ENCODE measurements at regions not wholly inside any gene's neighbourhood (a gene's known extent, or its start where the extent isn't known, plus 50 kb on each side); places are given as distances from the start of the nearest gene placed in this dataset.
"Not testable (repeated sequence)": the region's sequence is repeated elsewhere in the genome, so short reads cannot be mapped to it uniquely, and the experiment has no call there.

DNA sequence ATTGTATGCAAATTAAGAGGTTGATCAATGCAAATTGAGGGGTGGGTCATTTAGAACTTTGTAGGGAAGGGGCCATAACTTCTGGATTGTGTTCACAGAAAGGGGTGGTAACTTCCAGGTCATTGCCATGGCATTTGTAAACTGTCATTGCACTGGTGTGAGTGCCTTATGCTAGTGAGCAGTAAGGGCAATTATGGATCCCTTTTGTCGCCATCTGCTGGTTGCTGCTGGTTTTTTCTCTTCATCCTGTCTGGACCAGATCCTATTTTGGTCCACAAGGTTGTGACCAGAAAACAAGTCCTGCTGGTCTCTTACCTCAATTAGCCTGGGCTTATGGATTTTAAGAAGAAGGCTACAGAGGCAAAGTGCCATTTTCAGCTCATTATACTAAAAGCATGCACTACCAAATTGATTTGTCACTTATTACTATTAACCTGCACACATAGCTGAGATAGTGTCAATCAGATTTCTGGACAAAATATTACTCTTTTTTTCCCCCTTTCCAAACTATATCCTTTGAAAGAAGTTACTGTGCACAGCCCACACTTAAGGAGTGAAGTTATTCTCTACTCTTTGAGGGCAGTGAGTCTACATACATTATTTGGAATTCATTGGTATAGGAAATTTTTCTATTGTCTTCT is 196.2 kb downstream of the ZC3H11B start:
- Histone ChIP-seq H3K36me3 (ENCODE audit: control insufficient read depth in 2 of 2, insufficient read depth in 2 of 2, low read length in 1 of 2) (no peaks in the 10 kb centered on the region), H3K9me3 (ENCODE audit: control insufficient read depth in 2 of 2, insufficient read depth in 1 of 2, low read depth in 1 of 2, low read length in 1 of 2) (no peaks in the 10 kb centered on the region), H3K27ac (ENCODE audit: low read depth in 2 of 2, low read length in 1 of 2) (no peak overlapping the region), H3K4me1 (ENCODE audit: control insufficient read depth in 2 of 2, insufficient read depth in 2 of 2, low read length in 1 of 2) (no peaks in the 10 kb centered on the region), H3K4me3 (ENCODE audit: low read depth in 1 of 2, low read length in 2 of 2) (no peak overlapping the region), H3K27me3 (ENCODE audit: control insufficient read depth in 1 of 2, insufficient read depth in 2 of 2, low read length in 2 of 2) (no peaks in the 10 kb centered on the region)
- 29 to 38% methylated on average over 1 of the region's 1 CpG for WGBS, 2 donors

DNA sequence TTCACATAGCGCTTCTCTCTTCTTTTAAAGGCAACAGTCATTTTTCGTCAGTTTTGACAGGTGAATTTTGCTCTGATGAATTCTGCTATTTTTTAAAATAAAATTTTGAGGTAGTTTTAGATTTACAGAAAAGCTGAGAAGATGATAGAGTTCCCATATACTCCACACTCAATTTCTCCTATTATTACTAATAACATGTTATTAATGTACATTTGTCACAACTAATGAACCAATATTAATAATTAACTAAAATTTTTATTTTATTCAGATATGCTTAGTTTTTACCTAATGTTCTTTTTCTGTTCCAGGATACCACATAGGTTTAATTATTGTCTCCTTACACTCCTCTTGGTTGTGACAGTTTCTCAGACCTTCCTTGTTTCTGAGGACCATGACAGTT is 197.0 kb downstream of the ZC3H11B start:
- Histone ChIP-seq H3K36me3 (ENCODE audit: control insufficient read depth in 2 of 2, insufficient read depth in 2 of 2, low read length in 1 of 2) (no peaks in the 10 kb centered on the region), H3K9me3 (ENCODE audit: control insufficient read depth in 2 of 2, insufficient read depth in 1 of 2, low read depth in 1 of 2, low read length in 1 of 2) (no peaks in the 10 kb centered on the region), H3K27me3 (ENCODE audit: control insufficient read depth in 1 of 2, insufficient read depth in 2 of 2, low read length in 2 of 2) (no peaks in the 10 kb centered on the region), H3K27ac (ENCODE audit: low read depth in 2 of 2, low read length in 1 of 2) (no peak overlapping the region), H3K4me3 (ENCODE audit: low read depth in 1 of 2, low read length in 2 of 2) (no peak overlapping the region), H3K4me1 (ENCODE audit: control insufficient read depth in 2 of 2, insufficient read depth in 2 of 2, low read length in 1 of 2) (no peaks in the 10 kb centered on the region)
- 92 to 95% methylated on average over 2 of the region's 2 CpGs for WGBS, 2 donors

DNA sequence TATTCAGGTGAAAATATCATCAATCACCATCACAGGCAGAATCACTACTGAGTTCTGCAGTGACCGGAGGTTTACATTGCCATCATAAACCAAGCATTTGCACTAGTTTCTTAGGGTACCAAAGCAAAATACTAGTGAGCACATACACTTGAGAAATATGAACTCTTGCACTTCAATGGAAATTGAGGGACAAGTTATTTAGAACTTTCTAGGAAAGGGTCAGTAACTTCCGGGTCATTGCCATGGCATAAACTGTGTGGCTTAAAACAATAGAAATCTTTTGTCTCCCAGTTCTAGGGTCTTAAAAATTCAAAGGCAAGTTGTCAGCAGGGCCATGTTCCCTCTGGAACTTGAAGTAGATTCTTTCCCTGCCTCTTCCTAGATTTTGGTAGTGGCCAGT is 197.5 kb downstream of the ZC3H11B start:
- WGBS, 2 donors, result 92 to 93% methylated on average over 2 of the region's 2 CpGs
- Histone ChIP-seq H3K4me1 (ENCODE audit: control insufficient read depth in 2 of 2, insufficient read depth in 2 of 2, low read length in 1 of 2) (no peaks in the 10 kb centered on the region), H3K9me3 (ENCODE audit: control insufficient read depth in 2 of 2, insufficient read depth in 1 of 2, low read depth in 1 of 2, low read length in 1 of 2) (no peaks in the 10 kb centered on the region), H3K4me3 (ENCODE audit: low read depth in 1 of 2, low read length in 2 of 2) (no peak overlapping the region), H3K27me3 (ENCODE audit: control insufficient read depth in 1 of 2, insufficient read depth in 2 of 2, low read length in 2 of 2) (no peaks in the 10 kb centered on the region), H3K36me3 (ENCODE audit: control insufficient read depth in 2 of 2, insufficient read depth in 2 of 2, low read length in 1 of 2) (no peaks in the 10 kb centered on the region), H3K27ac (ENCODE audit: low read depth in 2 of 2, low read length in 1 of 2) (no peak overlapping the region)

DNA sequence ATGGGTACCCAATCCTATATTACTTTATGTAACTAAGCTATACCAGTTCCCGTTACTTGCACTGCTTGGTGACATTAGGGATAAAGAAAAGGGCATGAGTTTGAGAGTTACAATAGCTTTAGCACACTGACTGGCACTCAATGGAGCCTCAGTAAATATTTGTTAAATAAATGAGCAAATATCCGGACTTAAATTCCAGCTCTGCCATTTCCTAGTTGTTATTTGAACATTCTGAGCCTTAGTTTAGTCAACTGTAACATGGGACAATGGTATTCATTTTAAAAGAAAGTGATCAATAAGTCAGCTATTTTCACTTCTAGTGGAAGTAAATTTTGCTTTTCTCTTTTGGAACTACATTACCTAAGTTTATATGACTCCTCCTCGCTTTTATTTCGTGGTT is 198.7 kb downstream of the ZC3H11B start:
- WGBS, 2 donors, result 76 to 82% methylated on average over 4 of the region's 4 CpGs
- Histone ChIP-seq H3K4me1 (ENCODE audit: control insufficient read depth in 2 of 2, insufficient read depth in 2 of 2, low read length in 1 of 2) (no peaks in the 10 kb centered on the region), H3K9me3 (ENCODE audit: control insufficient read depth in 2 of 2, insufficient read depth in 1 of 2, low read depth in 1 of 2, low read length in 1 of 2) (no peaks in the 10 kb centered on the region), H3K4me3 (ENCODE audit: low read depth in 1 of 2, low read length in 2 of 2) (no peak overlapping the region), H3K27me3 (ENCODE audit: control insufficient read depth in 1 of 2, insufficient read depth in 2 of 2, low read length in 2 of 2) (no peaks in the 10 kb centered on the region), H3K36me3 (ENCODE audit: control insufficient read depth in 2 of 2, insufficient read depth in 2 of 2, low read length in 1 of 2) (no peaks in the 10 kb centered on the region), H3K27ac (ENCODE audit: low read depth in 2 of 2, low read length in 1 of 2) (no peak overlapping the region)

DNA sequence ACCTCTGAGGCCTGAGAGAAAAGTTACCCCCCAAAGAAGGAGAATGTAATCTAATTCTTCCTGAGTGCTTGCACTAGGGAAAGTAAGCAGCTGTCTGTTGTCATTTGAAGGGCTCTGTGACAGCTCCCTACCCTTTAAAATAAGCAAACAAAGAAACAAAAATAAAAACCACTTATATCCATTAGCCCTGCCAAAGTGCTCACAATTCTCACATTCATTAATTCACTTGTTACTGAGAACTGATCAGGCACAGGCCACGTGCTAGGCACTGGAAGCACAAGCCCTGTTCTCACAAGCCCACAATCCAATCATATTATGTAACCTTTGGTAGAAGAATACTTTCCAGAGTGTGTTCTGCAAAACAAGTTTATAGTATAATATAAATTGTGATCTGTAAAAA is 199.4 kb downstream of the ZC3H11B start:
- Histone ChIP-seq H3K4me1 (ENCODE audit: control insufficient read depth in 2 of 2, insufficient read depth in 2 of 2, low read length in 1 of 2) (no peaks in the 10 kb centered on the region), H3K4me3 (ENCODE audit: low read depth in 1 of 2, low read length in 2 of 2) (no peak overlapping the region), H3K9me3 (ENCODE audit: control insufficient read depth in 2 of 2, insufficient read depth in 1 of 2, low read depth in 1 of 2, low read length in 1 of 2) (no peaks in the 10 kb centered on the region), H3K27ac (ENCODE audit: low read depth in 2 of 2, low read length in 1 of 2) (no peak overlapping the region), H3K36me3 (ENCODE audit: control insufficient read depth in 2 of 2, insufficient read depth in 2 of 2, low read length in 1 of 2) (no peaks in the 10 kb centered on the region), H3K27me3 (ENCODE audit: control insufficient read depth in 1 of 2, insufficient read depth in 2 of 2, low read length in 2 of 2) (no peaks in the 10 kb centered on the region)
- 32 to 37% methylated on average over 1 of the region's 1 CpG for WGBS, 2 donors

DNA sequence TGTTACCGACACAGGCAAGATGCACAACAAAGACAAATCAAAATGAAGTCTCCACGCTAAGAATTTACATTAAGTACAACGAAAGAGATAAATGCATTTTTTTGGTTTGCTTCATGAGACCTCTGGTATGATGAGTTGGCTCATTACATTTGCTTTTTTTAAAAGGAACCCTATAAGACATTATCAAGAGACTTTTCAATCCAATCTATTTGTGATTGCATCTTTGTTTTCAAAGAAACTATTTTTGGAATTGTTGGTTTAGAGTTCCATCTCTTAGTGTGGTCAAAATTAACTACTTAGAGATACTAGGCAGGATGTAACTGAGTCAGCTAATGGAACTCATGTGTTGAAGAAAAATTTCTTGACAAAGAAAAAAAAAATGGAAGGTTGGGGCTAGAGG is 200.1 kb downstream of the ZC3H11B start:
- Histone ChIP-seq H3K36me3 (ENCODE audit: control insufficient read depth in 2 of 2, insufficient read depth in 2 of 2, low read length in 1 of 2) (no peaks in the 10 kb centered on the region), H3K27me3 (ENCODE audit: control insufficient read depth in 1 of 2, insufficient read depth in 2 of 2, low read length in 2 of 2) (no peaks in the 10 kb centered on the region), H3K4me3 (ENCODE audit: low read depth in 1 of 2, low read length in 2 of 2) (no peak overlapping the region), H3K4me1 (ENCODE audit: control insufficient read depth in 2 of 2, insufficient read depth in 2 of 2, low read length in 1 of 2) (no peaks in the 10 kb centered on the region), H3K9me3 (ENCODE audit: control insufficient read depth in 2 of 2, insufficient read depth in 1 of 2, low read depth in 1 of 2, low read length in 1 of 2) (no peaks in the 10 kb centered on the region), H3K27ac (ENCODE audit: low read depth in 2 of 2, low read length in 1 of 2) (no peak overlapping the region)
- WGBS, 2 donors, result 83 to 86% methylated on average over 3 of the region's 3 CpGs

DNA sequence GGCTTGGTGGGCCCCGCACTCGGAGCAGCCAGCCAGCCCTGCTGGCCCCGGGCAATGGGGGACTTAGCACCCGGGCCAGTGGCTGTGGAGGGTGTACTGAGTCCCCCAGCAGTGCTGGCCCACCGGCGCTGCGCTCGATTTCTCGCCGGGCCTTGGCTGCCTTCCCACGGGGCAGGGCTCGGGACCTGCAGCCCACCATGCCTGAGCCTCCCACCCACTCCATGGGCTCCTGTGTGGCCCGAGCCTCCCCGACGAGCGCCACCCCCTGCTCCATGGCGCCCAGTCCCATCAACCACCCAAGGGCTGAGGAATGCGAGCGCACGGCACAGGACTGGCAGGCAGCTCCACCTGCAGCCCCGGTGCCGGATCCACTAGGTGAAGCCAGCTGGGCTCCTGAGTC is 202.2 kb downstream of the ZC3H11B start:
- H3K4me3 ChIP-seq (ENCODE audit: low read depth in 1 of 2, low read length in 2 of 2); H3K9me3 ChIP-seq (ENCODE audit: control insufficient read depth in 2 of 2, insufficient read depth in 1 of 2, low read depth in 1 of 2, low read length in 1 of 2); H3K27me3 ChIP-seq (ENCODE audit: control insufficient read depth in 1 of 2, insufficient read depth in 2 of 2, low read length in 2 of 2); H3K4me1 ChIP-seq (ENCODE audit: control insufficient read depth in 2 of 2, insufficient read depth in 2 of 2, low read length in 1 of 2); H3K27ac ChIP-seq (ENCODE audit: low read depth in 2 of 2, low read length in 1 of 2); H3K36me3 ChIP-seq (ENCODE audit: control insufficient read depth in 2 of 2, insufficient read depth in 2 of 2, low read length in 1 of 2): not testable (repeated sequence)
- WGBS, 2 donors, result 92 to 98% methylated on average over 5 to 21 of the region's 22 CpGs

DNA sequence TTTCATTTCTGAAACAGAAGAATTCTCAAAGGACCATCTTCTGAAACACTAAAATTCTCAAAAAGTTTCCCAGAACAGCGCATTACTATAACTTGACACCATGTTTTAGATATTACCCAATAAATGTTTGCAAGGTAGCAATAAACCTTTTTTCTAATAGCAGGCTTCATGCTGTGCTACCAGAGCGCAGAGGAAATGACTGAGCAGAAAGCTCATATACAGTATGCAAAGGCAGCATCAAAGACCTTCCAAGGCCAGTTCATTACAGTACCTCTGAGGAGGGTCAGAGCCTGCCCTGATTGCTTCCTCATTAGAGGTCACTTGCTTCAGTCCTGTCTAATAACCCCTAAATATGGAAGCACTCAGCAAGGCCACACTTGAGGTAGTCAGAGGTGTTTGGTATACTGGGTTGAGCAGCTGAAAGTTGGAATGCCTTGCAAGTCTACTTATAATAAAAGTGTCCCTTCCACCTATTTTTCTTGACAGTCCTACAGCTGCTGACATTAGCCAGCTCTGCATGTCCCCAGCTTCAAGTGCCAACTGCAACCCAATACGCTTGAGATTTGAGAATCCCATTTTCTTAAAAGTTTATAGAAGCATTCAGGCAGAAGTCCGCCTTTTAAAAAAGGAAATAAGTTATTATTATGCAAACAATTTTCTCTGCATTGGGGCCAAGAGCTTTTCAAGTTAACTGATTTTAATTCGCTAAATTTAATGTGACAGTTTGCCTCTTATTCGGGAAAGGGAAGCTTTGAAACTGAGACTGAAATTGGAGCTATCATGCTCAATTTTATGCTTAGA is 207.2 kb downstream of the ZC3H11B start:
- no peak overlapping the region for H3K4me3 ChIP-seq (ENCODE audit: low read depth in 1 of 2, low read length in 2 of 2)
- 88 to 94% methylated on average over 6 of the region's 6 CpGs for WGBS, 2 donors
- H3K27me3 ChIP-seq (ENCODE audit: control insufficient read depth in 1 of 2, insufficient read depth in 2 of 2, low read length in 2 of 2), result no peaks in the 10 kb centered on the region
- no peak overlapping the region for H3K27ac ChIP-seq (ENCODE audit: low read depth in 2 of 2, low read length in 1 of 2)
- H3K4me1 ChIP-seq (ENCODE audit: control insufficient read depth in 2 of 2, insufficient read depth in 2 of 2, low read length in 1 of 2), result no peaks in the 10 kb centered on the region
- H3K9me3 ChIP-seq (ENCODE audit: control insufficient read depth in 2 of 2, insufficient read depth in 1 of 2, low read depth in 1 of 2, low read length in 1 of 2), result no peaks in the 10 kb centered on the region
- no peaks in the 10 kb centered on the region for H3K36me3 ChIP-seq (ENCODE audit: control insufficient read depth in 2 of 2, insufficient read depth in 2 of 2, low read length in 1 of 2)

DNA sequence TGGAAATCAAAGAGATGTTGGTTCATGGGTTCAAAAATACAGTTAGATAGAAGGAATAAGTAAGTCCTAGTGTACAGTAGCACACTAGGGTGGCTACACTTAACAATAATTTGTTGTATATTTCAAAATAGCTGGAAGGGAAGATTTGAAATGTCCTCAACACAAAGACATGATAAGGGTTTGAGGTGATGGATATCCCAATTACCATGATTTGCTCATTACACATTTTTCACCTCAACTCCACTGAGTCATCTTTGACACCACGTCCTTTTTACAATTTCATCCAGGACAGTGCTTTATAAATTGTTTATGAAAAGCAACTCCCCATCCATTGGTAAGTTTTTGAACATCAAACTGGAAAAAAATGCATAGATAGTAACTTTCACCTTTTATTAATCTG is 208.3 kb downstream of the ZC3H11B start:
- Histone ChIP-seq H3K27me3 (ENCODE audit: control insufficient read depth in 1 of 2, insufficient read depth in 2 of 2, low read length in 2 of 2) (no peaks in the 10 kb centered on the region), H3K9me3 (ENCODE audit: control insufficient read depth in 2 of 2, insufficient read depth in 1 of 2, low read depth in 1 of 2, low read length in 1 of 2) (no peaks in the 10 kb centered on the region), H3K4me3 (ENCODE audit: low read depth in 1 of 2, low read length in 2 of 2) (no peak overlapping the region), H3K4me1 (ENCODE audit: control insufficient read depth in 2 of 2, insufficient read depth in 2 of 2, low read length in 1 of 2) (no peaks in the 10 kb centered on the region), H3K36me3 (ENCODE audit: control insufficient read depth in 2 of 2, insufficient read depth in 2 of 2, low read length in 1 of 2) (no peaks in the 10 kb centered on the region), H3K27ac (ENCODE audit: low read depth in 2 of 2, low read length in 1 of 2) (no peak overlapping the region)
- whole genome bisulfite sequencing, 2 donors, result 68 to 77% methylated on average over 1 of the region's 1 CpG

DNA sequence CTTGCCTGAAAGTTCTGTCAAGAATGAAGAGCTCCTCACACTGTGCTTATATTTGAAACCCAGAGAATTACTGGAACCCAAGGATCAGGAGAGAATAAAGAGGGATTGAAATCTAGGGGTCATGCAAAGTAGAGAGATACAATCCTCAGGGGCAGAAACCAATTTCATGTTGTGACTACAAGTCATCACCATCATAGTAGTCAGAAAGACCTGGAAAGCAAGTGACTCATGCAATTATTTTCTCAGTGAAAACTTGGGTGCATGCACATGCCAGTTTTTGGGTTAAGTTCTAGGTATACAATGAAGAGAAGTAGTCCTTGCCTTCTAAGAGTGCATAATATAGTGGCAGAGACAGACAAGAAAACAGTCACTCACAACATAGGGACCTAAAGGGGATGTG is 210.0 kb downstream of the ZC3H11B start:
- peaks cover 0 to 3% of the 10 kb centered on the region in 2 donors for H3K4me1 ChIP-seq (ENCODE audit: control insufficient read depth in 2 of 2, insufficient read depth in 2 of 2, low read length in 1 of 2)
- no peaks in the 10 kb centered on the region for H3K9me3 ChIP-seq (ENCODE audit: control insufficient read depth in 2 of 2, insufficient read depth in 1 of 2, low read depth in 1 of 2, low read length in 1 of 2)
- H3K27ac ChIP-seq (ENCODE audit: low read depth in 2 of 2, low read length in 1 of 2), result no peak overlapping the region
- no peaks in the 10 kb centered on the region for H3K27me3 ChIP-seq (ENCODE audit: control insufficient read depth in 1 of 2, insufficient read depth in 2 of 2, low read length in 2 of 2)
- no peaks in the 10 kb centered on the region for H3K36me3 ChIP-seq (ENCODE audit: control insufficient read depth in 2 of 2, insufficient read depth in 2 of 2, low read length in 1 of 2)
- H3K4me3 ChIP-seq (ENCODE audit: low read depth in 1 of 2, low read length in 2 of 2), result no peak overlapping the region
